ENCODE measurements at regions not wholly inside any gene's neighbourhood (a gene's known extent, or its start where the extent isn't known, plus 50 kb on each side); places are given as distances from the start of the nearest gene placed in this dataset.

DNA sequence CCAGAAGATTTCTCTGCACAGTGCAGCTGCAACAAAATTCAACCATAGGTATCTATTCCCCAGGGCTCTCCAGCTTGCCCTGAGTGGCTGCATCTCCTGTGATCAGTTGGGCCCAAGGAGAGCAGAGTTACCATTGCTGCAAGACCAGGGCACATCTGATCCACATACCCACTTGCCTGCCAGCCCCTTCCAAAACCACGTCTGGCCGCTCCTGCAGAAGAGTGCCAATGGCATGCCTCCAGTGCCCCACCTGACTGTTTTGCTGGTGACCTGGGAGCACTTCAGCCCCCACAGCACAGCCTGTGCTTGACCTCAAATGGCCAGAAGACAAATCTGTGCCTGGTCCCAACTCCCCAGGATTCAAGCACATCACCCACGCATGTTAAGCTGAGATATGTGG lies 526.1 kb upstream of the GBE1 start:
- Histone ChIP-seq H4K5ac (ENCODE audit: low read length) (no peak overlapping the region), H4K8ac (ENCODE audit: low read depth, low read length) (no peak overlapping the region), H3K4me2 (ENCODE audit: low read length) (no peak overlapping the region), H2BK120ac (ENCODE audit: low read depth, low read length) (no peak overlapping the region), H3K56ac (ENCODE audit: low read length) (no peak overlapping the region), H2AK5ac (ENCODE audit: low read length) (no peak overlapping the region), H3K27me3 (ENCODE audit: insufficient read depth, low read length, poor library complexity) (no peaks in the 10 kb centered on the region), H3K4me1 (ENCODE audit: control insufficient read depth, low read depth, low read length) (no peaks in the 10 kb centered on the region), H3K36me3 (ENCODE audit: control insufficient read depth, insufficient read depth, low read length) (no peaks in the 10 kb centered on the region), H3K27ac (ENCODE audit: low read depth, low read length) (no peak overlapping the region), H3K79me1 (ENCODE audit: low read length) (no peaks in the 10 kb centered on the region), H3K4me3 (ENCODE audit: low read length) (no peak overlapping the region), H2BK5ac (ENCODE audit: low read length) (no peak overlapping the region), H3K4ac (ENCODE audit: low read depth, low read length) (no peak overlapping the region), H2BK15ac (replicated peaks; ENCODE audit: low read depth) (no peak overlapping the region), H3K23ac (ENCODE audit: low read length) (no peak overlapping the region), H3K79me2 (ENCODE audit: control insufficient read depth, insufficient read depth, low read length) (no peaks in the 10 kb centered on the region), H3K9ac (ENCODE audit: low read length) (no peak overlapping the region), H3K18ac (ENCODE audit: low read length) (no peak overlapping the region)
- WGBS (ENCODE audit: extremely low coverage, insufficient coverage, low lambda C conversion rate) = no CpG with 5 or more reads among the region's 3 CpGs
- no peak for DNase-seq

DNA sequence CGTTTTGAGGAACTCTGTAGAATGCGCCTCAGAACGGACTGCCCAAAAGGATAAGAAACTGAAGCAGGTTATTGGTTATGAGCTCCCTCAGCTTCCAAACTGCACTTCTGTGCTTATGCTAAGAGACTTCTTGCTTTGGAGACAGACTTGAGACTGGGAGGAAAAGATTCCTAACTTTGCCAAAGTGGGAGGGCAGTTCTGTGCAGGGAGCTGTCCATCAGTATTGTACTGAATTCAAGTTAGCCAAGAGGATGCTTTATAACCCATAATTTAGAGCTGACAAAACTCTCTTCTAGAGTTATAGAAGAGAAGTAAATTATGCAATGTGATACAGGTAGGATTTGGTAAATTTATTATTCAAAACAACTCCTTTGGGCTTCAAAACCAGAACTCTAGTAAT lies 519.8 kb upstream of the GBE1 start:
- no peak overlapping the region for H3K27ac ChIP-seq (ENCODE audit: low read depth, low read length)
- no peak overlapping the region for H3K4me3 ChIP-seq (ENCODE audit: low read length)
- H3K79me1 ChIP-seq (ENCODE audit: low read length) = no peaks in the 10 kb centered on the region
- no peaks in the 10 kb centered on the region for H3K79me2 ChIP-seq (ENCODE audit: control insufficient read depth, insufficient read depth, low read length)
- no peaks in the 10 kb centered on the region for H3K4me1 ChIP-seq (ENCODE audit: control insufficient read depth, low read depth, low read length)
- no peak overlapping the region for H3K9ac ChIP-seq (ENCODE audit: low read length)
- no peak overlapping the region for H2AK5ac ChIP-seq (ENCODE audit: low read length)
- H3K4me2 ChIP-seq (ENCODE audit: low read length) = no peak overlapping the region
- H4K8ac ChIP-seq (ENCODE audit: low read depth, low read length) = no peak overlapping the region
- H3K4ac ChIP-seq (ENCODE audit: low read depth, low read length) = no peak overlapping the region
- no peaks in the 10 kb centered on the region for H3K27me3 ChIP-seq (ENCODE audit: insufficient read depth, low read length, poor library complexity)
- H3K18ac ChIP-seq (ENCODE audit: low read length) = no peak overlapping the region
- no peak overlapping the region for H2BK5ac ChIP-seq (ENCODE audit: low read length)
- no peak overlapping the region for H2BK120ac ChIP-seq (ENCODE audit: low read depth, low read length)
- H3K23ac ChIP-seq (ENCODE audit: low read length) = no peak overlapping the region
- H3K56ac ChIP-seq (ENCODE audit: low read length) = no peak overlapping the region
- no peak overlapping the region for H4K5ac ChIP-seq (ENCODE audit: low read length)
- DNase-seq = peak; percentile 25
- no CpG with 5 or more reads among the region's 3 CpGs for WGBS (ENCODE audit: extremely low coverage, insufficient coverage, low lambda C conversion rate)
- H3K36me3 ChIP-seq (ENCODE audit: control insufficient read depth, insufficient read depth, low read length) = no peaks in the 10 kb centered on the region
- no peak overlapping the region for H2BK15ac ChIP-seq (replicated peaks; ENCODE audit: low read depth)

DNA sequence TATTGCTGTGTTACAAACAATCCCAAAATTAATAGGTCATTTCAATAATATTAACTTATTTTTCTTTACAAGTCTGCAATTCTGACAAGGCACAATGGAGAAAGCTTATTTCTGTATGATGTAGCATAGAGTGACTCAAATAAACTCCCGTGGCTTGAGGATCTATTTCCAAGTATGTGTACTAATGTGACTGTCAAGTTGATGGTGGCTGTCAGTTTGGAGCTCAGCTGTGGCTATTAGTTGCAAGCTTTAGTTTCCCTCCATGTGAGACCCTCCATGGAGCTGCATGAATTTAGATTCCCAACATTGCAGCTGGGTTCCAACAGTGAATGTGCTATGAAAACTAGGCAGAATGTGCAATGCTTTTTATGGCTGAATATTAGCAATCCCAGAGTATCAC lies 515.5 kb upstream of the GBE1 start:
- no peak overlapping the region for H3K23ac ChIP-seq (ENCODE audit: low read length)

DNA sequence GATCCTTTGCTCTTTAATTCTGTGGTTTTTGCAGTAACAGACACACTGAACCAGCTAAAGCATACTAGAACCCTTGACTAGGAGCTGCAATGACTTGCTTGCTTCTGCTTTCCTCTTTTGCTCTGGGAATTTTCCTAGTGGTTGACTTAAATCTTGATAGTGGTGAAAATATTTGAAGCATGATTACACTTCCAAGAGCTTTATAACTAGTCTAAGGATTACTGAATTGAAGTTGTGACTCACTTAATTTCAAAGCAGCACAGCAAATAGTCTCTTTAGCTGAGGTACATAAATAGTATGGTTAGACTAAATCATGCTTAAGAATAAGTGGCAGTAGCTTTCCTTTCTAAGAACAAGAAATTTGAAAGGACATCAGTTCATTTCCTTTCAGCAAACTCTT lies 513.5 kb upstream of the GBE1 start:
- Histone ChIP-seq H3K27me3 (ENCODE audit: insufficient read depth, low read length, poor library complexity) (no peaks in the 10 kb centered on the region), H3K79me1 (ENCODE audit: low read length) (no peaks in the 10 kb centered on the region), H3K79me2 (ENCODE audit: control insufficient read depth, insufficient read depth, low read length) (no peaks in the 10 kb centered on the region), H4K5ac (ENCODE audit: low read length) (no peak overlapping the region), H4K8ac (ENCODE audit: low read depth, low read length) (no peak overlapping the region), H3K36me3 (ENCODE audit: control insufficient read depth, insufficient read depth, low read length) (no peaks in the 10 kb centered on the region), H2AK5ac (ENCODE audit: low read length) (no peak overlapping the region), H3K4ac (ENCODE audit: low read depth, low read length) (no peak overlapping the region), H3K18ac (ENCODE audit: low read length) (no peak overlapping the region), H3K4me2 (ENCODE audit: low read length) (no peak overlapping the region), H2BK120ac (ENCODE audit: low read depth, low read length) (no peak overlapping the region), H3K4me3 (ENCODE audit: low read length) (no peak overlapping the region), H3K23ac (ENCODE audit: low read length) (no peak overlapping the region), H3K56ac (ENCODE audit: low read length) (no peak overlapping the region), H2BK5ac (ENCODE audit: low read length) (no peak overlapping the region), H3K4me1 (ENCODE audit: control insufficient read depth, low read depth, low read length) (no peaks in the 10 kb centered on the region), H3K9ac (ENCODE audit: low read length) (no peak overlapping the region), H2BK15ac (replicated peaks; ENCODE audit: low read depth) (no peak overlapping the region), H3K27ac (ENCODE audit: low read depth, low read length) (no peak overlapping the region)
- no peak for DNase-seq

More for the DNA sequence above, 515.5 kb upstream of the GBE1 start:
- no peak for DNase-seq
- Histone ChIP-seq H4K8ac (ENCODE audit: low read depth, low read length) (no peak overlapping the region), H3K9ac (ENCODE audit: low read length) (no peak overlapping the region), H3K4me1 (ENCODE audit: control insufficient read depth, low read depth, low read length) (no peaks in the 10 kb centered on the region), H2AK5ac (ENCODE audit: low read length) (no peak overlapping the region), H3K18ac (ENCODE audit: low read length) (no peak overlapping the region), H3K4ac (ENCODE audit: low read depth, low read length) (no peak overlapping the region), H3K36me3 (ENCODE audit: control insufficient read depth, insufficient read depth, low read length) (no peaks in the 10 kb centered on the region), H3K27ac (ENCODE audit: low read depth, low read length) (no peak overlapping the region), H2BK15ac (replicated peaks; ENCODE audit: low read depth) (no peak overlapping the region), H3K79me1 (ENCODE audit: low read length) (no peaks in the 10 kb centered on the region), H3K27me3 (ENCODE audit: insufficient read depth, low read length, poor library complexity) (no peaks in the 10 kb centered on the region), H2BK5ac (ENCODE audit: low read length) (no peak overlapping the region), H3K56ac (ENCODE audit: low read length) (no peak overlapping the region), H4K5ac (ENCODE audit: low read length) (no peak overlapping the region), H2BK120ac (ENCODE audit: low read depth, low read length) (no peak overlapping the region), H3K79me2 (ENCODE audit: control insufficient read depth, insufficient read depth, low read length) (no peaks in the 10 kb centered on the region), H3K4me3 (ENCODE audit: low read length) (no peak overlapping the region), H3K4me2 (ENCODE audit: low read length) (no peak overlapping the region)
- no CpG with 5 or more reads among the region's 1 CpG for WGBS (ENCODE audit: extremely low coverage, insufficient coverage, low lambda C conversion rate)

DNA sequence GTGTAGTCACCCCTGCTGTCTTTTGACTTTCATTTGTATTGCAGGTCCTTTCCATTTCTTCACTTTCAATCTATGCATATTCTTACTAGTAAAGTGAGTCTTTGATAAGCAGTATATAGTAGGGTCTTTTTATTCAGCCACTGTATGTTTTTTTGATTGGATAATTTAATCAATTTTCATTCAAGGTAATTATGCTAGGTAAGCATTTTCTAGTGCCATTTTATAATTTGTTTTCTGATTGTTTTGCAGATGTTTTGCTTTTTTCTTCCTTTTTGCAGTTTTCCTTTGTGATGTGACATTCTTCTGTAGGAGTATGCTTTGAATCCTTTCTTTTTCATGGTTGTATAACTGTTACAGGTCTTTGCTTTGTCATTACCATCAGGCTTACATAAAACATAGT lies 504.3 kb upstream of the GBE1 start:
- H3K56ac ChIP-seq (ENCODE audit: low read length) = no peak overlapping the region
- H3K18ac ChIP-seq (ENCODE audit: low read length) = no peak overlapping the region
- no peaks in the 10 kb centered on the region for H3K36me3 ChIP-seq (ENCODE audit: control insufficient read depth, insufficient read depth, low read length)
- no peaks in the 10 kb centered on the region for H3K4me1 ChIP-seq (ENCODE audit: control insufficient read depth, low read depth, low read length)
- H3K79me1 ChIP-seq (ENCODE audit: low read length) = no peaks in the 10 kb centered on the region
- H3K4ac ChIP-seq (ENCODE audit: low read depth, low read length) = no peak overlapping the region
- no peak overlapping the region for H2BK120ac ChIP-seq (ENCODE audit: low read depth, low read length)
- H3K4me2 ChIP-seq (ENCODE audit: low read length) = no peak overlapping the region
- no peak overlapping the region for H3K4me3 ChIP-seq (ENCODE audit: low read length)
- H3K27ac ChIP-seq (ENCODE audit: low read depth, low read length) = no peak overlapping the region
- H2AK5ac ChIP-seq (ENCODE audit: low read length) = no peak overlapping the region
- no peaks in the 10 kb centered on the region for H3K27me3 ChIP-seq (ENCODE audit: insufficient read depth, low read length, poor library complexity)
- no peak overlapping the region for H4K8ac ChIP-seq (ENCODE audit: low read depth, low read length)
- H3K23ac ChIP-seq (ENCODE audit: low read length) = no peak overlapping the region
- DNase-seq = no peak
- no peak overlapping the region for H2BK5ac ChIP-seq (ENCODE audit: low read length)
- no peak overlapping the region for H2BK15ac ChIP-seq (replicated peaks; ENCODE audit: low read depth)
- H3K9ac ChIP-seq (ENCODE audit: low read length) = no peak overlapping the region
- H3K79me2 ChIP-seq (ENCODE audit: control insufficient read depth, insufficient read depth, low read length) = no peaks in the 10 kb centered on the region
- no peak overlapping the region for H4K5ac ChIP-seq (ENCODE audit: low read length)

DNA sequence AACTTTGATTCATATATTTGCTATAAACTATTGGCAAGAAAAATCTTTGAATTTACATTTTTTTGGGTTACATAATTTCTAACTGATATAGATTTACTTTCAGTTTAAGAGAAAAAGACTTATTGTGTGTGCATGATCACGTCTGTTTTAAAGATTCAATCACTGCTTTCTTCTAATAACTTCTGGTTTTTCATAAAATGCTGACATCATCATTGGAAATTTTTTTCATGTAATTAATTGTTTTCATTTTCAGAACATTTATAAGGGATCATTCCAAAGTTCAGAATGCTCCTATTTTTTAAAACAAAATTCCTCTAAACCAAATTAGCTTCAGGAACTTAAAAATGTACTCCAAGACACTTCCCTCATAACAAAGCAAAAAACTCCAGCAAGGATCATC lies 500.7 kb upstream of the GBE1 start:
- Histone ChIP-seq H4K5ac (ENCODE audit: low read length) (no peak overlapping the region), H3K27ac (ENCODE audit: low read depth, low read length) (no peak overlapping the region), H2BK120ac (ENCODE audit: low read depth, low read length) (no peak overlapping the region), H3K79me1 (ENCODE audit: low read length) (no peaks in the 10 kb centered on the region), H4K8ac (ENCODE audit: low read depth, low read length) (no peak overlapping the region), H3K27me3 (ENCODE audit: insufficient read depth, low read length, poor library complexity) (no peaks in the 10 kb centered on the region), H2BK5ac (ENCODE audit: low read length) (no peak overlapping the region), H3K4ac (ENCODE audit: low read depth, low read length) (no peak overlapping the region), H2AK5ac (ENCODE audit: low read length) (no peak overlapping the region), H3K4me2 (ENCODE audit: low read length) (no peak overlapping the region), H3K4me1 (ENCODE audit: control insufficient read depth, low read depth, low read length) (no peaks in the 10 kb centered on the region), H2BK15ac (replicated peaks; ENCODE audit: low read depth) (no peak overlapping the region), H3K4me3 (ENCODE audit: low read length) (no peak overlapping the region), H3K56ac (ENCODE audit: low read length) (no peak overlapping the region), H3K79me2 (ENCODE audit: control insufficient read depth, insufficient read depth, low read length) (no peaks in the 10 kb centered on the region), H3K9ac (ENCODE audit: low read length) (no peak overlapping the region), H3K36me3 (ENCODE audit: control insufficient read depth, insufficient read depth, low read length) (no peaks in the 10 kb centered on the region), H3K23ac (ENCODE audit: low read length) (no peak overlapping the region), H3K18ac (ENCODE audit: low read length) (no peak overlapping the region)
- WGBS (ENCODE audit: extremely low coverage, insufficient coverage, low lambda C conversion rate) = no CpG with 5 or more reads among the region's 1 CpG
- no peak for DNase-seq
